Hematopoietic multipotent progenitor cell (in vitro differentiated cells): ENCODE measurements at regions not wholly inside any gene's neighbourhood (a gene's known extent, or its start where the extent isn't known, plus 50 kb on each side); places are given as distances from the start of the nearest gene placed in this dataset.

Experiments used
- DNase-seq, 3 donors: peaks; one replicate each; pipeline ENCODE4 v3.0.0-alpha.2; 2011 to 2015; ENCODE audit warnings: low read depth in 2 of 3, low spot score in 2 of 3

GRCh38 chr16:13543850-13544249 lies 376.1 kb upstream of the ERCC4 start:
- DNase-seq, result no peak

GRCh38 chr16:13545271-13545670 lies 374.7 kb upstream of the ERCC4 start:
- no peak for DNase-seq

DNA sequence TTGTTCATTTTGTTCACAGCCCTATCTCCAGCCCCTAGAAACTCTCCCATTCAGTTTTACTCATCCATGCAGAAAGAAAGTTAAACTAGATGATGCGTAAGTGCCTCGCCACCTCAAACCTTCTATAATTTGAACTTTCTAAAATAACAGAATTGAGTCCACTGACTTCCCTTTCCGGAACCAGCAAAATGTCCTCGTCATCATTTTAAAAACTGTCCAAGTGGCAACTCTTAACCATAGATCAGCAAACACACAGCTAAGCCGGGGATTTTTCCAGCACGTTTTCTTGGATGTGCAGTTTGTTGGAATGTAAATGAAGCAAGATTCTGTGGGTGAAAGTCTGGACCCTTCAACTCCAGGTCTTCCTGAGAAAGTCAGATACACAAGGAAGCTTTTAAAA lies 369.7 kb upstream of the ERCC4 start:
- no peak for DNase-seq

GRCh38 chr16:13552062-13552959 lies 367.6 kb upstream of the ERCC4 start:
- no peak for DNase-seq

DNA sequence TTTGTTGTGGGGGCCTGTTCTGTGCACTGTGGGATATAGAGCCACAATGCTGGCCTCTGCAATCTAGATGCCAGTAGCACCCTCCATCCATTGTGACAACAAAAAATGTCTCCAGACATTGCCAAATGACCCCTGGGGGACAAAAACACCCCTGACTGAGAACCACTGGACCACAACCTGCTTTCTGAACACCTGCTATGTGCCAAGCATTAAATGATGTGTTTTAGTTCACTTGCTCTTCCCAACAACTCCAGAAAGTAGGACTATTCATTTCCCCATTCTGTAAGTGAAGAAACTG lies 367.0 kb upstream of the ERCC4 start:
- DNase-seq, result no peak

DNA sequence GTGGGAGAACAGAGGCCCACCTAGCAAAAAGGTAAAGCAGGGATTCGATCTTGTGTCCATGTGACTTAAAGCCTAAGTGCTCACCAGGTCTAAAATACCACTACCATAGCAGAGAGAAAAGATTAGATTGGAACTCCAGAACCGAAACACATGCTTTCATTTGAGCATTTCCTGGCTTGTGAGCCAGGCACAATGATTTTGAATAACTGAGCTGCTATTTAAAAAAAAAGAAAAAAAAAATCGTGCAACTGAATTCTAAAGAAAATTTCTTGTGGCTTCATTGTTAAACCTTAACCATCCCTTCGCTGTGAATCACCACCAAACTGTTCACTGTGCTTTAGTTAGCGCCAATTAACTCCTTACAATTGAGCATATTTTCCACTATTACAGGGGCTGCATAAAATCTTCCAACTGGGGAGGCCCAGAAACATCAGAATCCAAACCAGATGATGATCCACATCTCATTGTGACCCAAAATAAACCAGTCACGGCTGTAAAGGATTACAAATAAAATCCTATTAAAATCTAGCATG lies 366.4 kb upstream of the ERCC4 start:
- DNase-seq, result no peak

- DNase-seq, result no peak
Observed at GRCh38 chr16:13554005-13554404, 365.9 kb upstream of the ERCC4 start.

GRCh38 chr16:13554643-13555042 lies 365.3 kb upstream of the ERCC4 start:
- DNase-seq, result no peak

GRCh38 chr16:13557418-13557817 lies 362.5 kb upstream of the ERCC4 start:
- no peak for DNase-seq

- DNase-seq, result no peak
Observed at GRCh38 chr16:13558752-13559151, 361.2 kb upstream of the ERCC4 start.

DNA sequence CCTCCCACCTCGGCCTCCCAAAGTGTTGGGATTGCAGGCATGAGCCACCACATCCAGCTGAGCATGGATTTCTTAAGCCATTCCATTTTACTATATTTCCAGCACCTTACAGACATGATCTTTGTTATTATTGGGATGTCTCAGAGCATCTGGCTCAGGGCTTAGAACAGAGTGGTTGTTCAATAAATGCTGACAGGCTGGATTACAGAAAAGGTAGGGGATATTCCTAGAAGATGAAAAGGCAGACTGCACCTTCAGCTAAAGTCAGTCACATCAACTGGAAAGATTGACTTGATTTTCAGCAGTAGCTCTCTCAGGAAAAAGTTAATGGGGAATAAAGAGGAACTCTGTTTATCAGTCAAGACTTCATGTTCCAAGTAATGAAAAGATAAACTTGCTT lies 360.3 kb upstream of the ERCC4 start:
- DNase-seq, result no peak

DNA sequence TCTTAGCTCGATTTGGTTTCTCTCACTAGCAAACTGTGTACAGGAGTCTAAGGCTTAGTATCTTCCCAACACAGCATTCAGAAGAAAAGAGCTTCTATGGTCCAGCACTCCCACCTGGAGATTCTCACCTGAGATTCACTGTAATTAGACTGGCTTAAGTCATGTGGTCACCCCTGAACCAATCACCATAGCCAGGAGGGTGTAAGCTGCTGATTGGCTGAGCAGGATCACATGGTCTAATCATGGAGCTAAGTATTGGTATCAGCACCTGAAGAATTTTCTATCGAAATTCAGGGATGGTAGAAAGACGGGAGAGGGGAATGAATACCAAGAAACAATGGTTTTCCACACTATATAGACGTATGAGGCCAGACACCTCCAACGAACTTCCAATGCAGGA lies 359.8 kb upstream of the ERCC4 start:
- DNase-seq, result no peak

DNA sequence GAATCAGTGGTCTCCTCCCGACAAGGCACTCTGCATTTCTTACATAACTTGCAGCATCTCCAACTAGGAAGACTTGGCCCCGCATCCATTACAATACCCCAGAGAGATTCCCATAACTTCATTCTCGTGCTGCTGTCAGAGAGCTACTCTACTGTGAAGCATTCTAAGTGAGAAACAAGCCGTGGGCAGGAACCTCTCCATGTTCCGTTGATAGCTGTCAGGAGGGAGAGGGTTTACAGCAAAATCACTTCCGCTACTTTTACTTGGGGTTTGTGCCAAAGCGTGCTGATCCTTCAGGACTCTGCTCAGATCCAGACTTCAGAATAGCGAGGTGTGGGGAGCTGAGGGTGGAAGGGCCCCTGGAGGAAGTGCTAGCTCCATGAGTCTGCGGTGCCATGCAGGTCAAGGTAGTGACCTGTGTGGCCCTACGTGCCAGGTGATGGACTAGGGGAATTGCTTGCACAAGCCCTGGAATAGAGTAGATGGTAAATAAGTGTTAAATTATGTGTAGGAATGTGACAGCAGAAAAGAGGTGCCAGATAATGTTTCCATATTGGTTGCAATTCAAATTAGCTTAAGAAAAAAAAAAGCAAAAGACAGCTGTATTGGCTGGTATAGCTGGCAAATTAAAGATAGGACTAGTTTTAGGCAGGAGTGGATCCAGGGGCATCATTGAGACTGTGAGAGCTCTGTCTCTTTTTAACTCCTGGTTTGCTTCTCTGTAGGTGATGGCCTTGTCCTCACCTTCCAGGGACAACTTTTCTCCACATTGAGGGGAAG lies 358.5 kb upstream of the ERCC4 start:
- DNase-seq, result no peak

- DNase-seq, result no peak
Observed at GRCh38 chr16:13568803-13569202, 351.2 kb upstream of the ERCC4 start.

DNA sequence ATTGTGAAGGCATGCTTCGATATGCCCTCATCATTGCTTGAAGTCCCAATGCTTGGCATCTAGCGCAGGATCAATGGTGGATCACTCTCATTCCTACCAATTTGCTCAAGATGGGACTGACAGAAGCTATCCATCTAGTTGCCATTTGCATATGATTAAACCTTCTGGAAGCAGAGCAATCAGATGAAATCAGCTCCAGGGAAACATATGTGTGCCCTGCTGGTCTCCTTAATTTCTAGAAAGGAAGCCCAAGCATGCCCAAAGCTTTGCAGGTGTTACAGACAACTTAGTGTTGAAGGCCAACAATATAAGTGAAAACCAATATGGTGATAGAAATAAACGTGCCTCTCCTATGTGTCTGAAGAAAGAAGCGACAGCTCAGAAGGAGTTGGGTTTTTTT lies 350.0 kb upstream of the ERCC4 start:
- no peak for DNase-seq

- no peak for DNase-seq
Observed at GRCh38 chr16:13571036-13571435, 348.9 kb upstream of the ERCC4 start.

- DNase-seq, result no peak
Observed at GRCh38 chr16:13573903-13574302, 346.1 kb upstream of the ERCC4 start.

GRCh38 chr16:13586051-13586450 lies 333.9 kb upstream of the ERCC4 start:
- DNase-seq, result no peak

- DNase-seq, result no peak
Observed at GRCh38 chr16:13587181-13587580, 332.8 kb upstream of the ERCC4 start.

- no peak for DNase-seq
Observed at GRCh38 chr16:13594823-13595222, 325.1 kb upstream of the ERCC4 start.

- no peak for DNase-seq
Observed at GRCh38 chr16:13606804-13607203, 313.1 kb upstream of the ERCC4 start.

DNA sequence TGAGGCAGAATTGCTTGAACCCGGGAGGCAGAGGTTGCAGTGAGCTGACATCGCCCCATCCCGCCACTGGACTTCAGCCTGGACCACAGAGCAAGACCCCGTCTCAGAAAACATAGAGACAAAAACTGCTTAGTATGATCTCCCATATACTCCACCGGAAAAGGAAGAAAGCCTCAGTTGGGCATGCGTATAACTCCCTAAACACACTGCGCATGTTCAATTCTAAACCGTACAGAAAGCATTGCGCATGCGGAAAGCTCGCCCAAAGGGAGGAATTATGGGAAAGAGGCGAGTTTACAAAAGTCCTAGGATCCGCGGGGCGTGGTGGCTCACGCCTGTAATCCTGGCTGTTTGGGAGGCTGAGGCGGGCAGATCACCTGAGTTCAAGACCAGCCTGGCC lies 312.7 kb upstream of the ERCC4 start:
- DNase-seq, result no peak
